ENCODE measurements at regions not wholly inside any gene's neighbourhood (a gene's known extent, or its start where the extent isn't known, plus 50 kb on each side); places are given as distances from the start of the nearest gene placed in this dataset.

DNA sequence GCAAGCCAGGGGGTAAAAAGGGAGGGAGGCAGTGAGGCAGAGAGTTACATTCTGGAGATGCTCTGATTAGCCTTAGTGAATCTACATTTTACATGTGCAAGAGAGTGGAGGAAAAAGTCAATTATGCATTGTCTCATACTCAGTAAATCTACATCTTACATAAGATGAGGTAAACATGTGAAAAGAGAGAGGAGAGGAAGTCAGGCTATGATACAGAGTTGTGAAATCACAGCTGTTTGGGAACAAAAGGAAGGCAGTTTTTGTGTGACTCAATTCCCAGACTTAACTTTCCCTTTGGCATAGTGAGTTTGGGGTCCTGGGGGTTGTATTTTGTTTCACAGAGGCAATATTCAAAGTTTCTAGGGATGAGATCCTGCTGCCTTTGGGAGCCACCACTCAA lies 67.8 kb downstream of the GP2 start:
- intact Hi-C loops (cut with micrococcal nuclease) = no loop called here
- ChIA-PET CTCF (no interaction called here), POLR2A (no interaction called here)
- Mint-ChIP-seq H3K36me3 (ENCODE audit: insufficient read depth, unreplicated experiment) (no peaks in the 10 kb centered on the region), H3K27me3 (ENCODE audit: insufficient read depth, unreplicated experiment) (no peaks in the 10 kb centered on the region), H3K4me3 (ENCODE audit: unreplicated experiment) (no peak overlapping the region), H3K4me1 (ENCODE audit: insufficient read depth, unreplicated experiment) (no peaks in the 10 kb centered on the region), H3K27ac (ENCODE audit: low read depth, unreplicated experiment) (no peak overlapping the region), H3K9me3 (ENCODE audit: unreplicated experiment) (peaks cover 12% of the 10 kb centered on the region)
- TF ChIP-seq CTCF (IDR thresholded peaks at IDR 0.05; ENCODE audit: unreplicated experiment) = no peak
- no TSS peak for BruUV-seq (replicated peaks)
- DNase-seq (ENCODE audit: unreplicated experiment) = no peak

GRCh38 chr16:20257234-20257633 lies 70.1 kb downstream of the GP2 start:
- POLR2A ChIA-PET = no interaction called here
- H3K9me3 Mint-ChIP-seq (ENCODE audit: unreplicated experiment) = peaks cover 12% of the 10 kb centered on the region
- no peaks in the 10 kb centered on the region for H3K27me3 Mint-ChIP-seq (ENCODE audit: insufficient read depth, unreplicated experiment)
- H3K27ac Mint-ChIP-seq (ENCODE audit: low read depth, unreplicated experiment) = no peak overlapping the region
- no peaks in the 10 kb centered on the region for H3K4me1 Mint-ChIP-seq (ENCODE audit: insufficient read depth, unreplicated experiment)
- BruUV-seq (replicated peaks) = no TSS peak
- CTCF ChIA-PET = no interaction called here
- intact Hi-C loops (cut with micrococcal nuclease) = no loop called here
- no peak overlapping the region for H3K4me3 Mint-ChIP-seq (ENCODE audit: unreplicated experiment)
- H3K36me3 Mint-ChIP-seq (ENCODE audit: insufficient read depth, unreplicated experiment) = no peaks in the 10 kb centered on the region
- TF ChIP-seq CTCF (IDR thresholded peaks at IDR 0.05; ENCODE audit: unreplicated experiment) = no peak
- no peak for DNase-seq (ENCODE audit: unreplicated experiment)

GRCh38 chr16:20255002-20255401 lies 72.3 kb downstream of the GP2 start:
- ChIA-PET CTCF (interaction anchor here (0.7 kb wide), 1 partner anchor 54 kb away, joined by 3 read pairs; no protein-coding TSS in a partner anchor), POLR2A (no interaction called here)
- no peak for DNase-seq (ENCODE audit: unreplicated experiment)
- no peak overlapping the region for H3K27ac Mint-ChIP-seq (ENCODE audit: low read depth, unreplicated experiment)
- no peak overlapping the region for H3K4me3 Mint-ChIP-seq (ENCODE audit: unreplicated experiment)
- H3K9me3 Mint-ChIP-seq (ENCODE audit: unreplicated experiment) = peaks cover 12% of the 10 kb centered on the region
- intact Hi-C loops (cut with micrococcal nuclease) = no loop called here
- TF ChIP-seq CTCF (IDR thresholded peaks at IDR 0.05; ENCODE audit: unreplicated experiment) = no peak
- no peaks in the 10 kb centered on the region for H3K36me3 Mint-ChIP-seq (ENCODE audit: insufficient read depth, unreplicated experiment)
- no peaks in the 10 kb centered on the region for H3K4me1 Mint-ChIP-seq (ENCODE audit: insufficient read depth, unreplicated experiment)
- no peaks in the 10 kb centered on the region for H3K27me3 Mint-ChIP-seq (ENCODE audit: insufficient read depth, unreplicated experiment)
- no TSS peak for BruUV-seq (replicated peaks)

GRCh38 chr16:20253825-20254224 lies 73.5 kb downstream of the GP2 start:
- Mint-ChIP-seq H3K4me1 (ENCODE audit: insufficient read depth, unreplicated experiment) (no peaks in the 10 kb centered on the region), H3K27ac (ENCODE audit: low read depth, unreplicated experiment) (no peak overlapping the region), H3K27me3 (ENCODE audit: insufficient read depth, unreplicated experiment) (no peaks in the 10 kb centered on the region), H3K9me3 (ENCODE audit: unreplicated experiment) (peaks cover 3% of the 10 kb centered on the region), H3K36me3 (ENCODE audit: insufficient read depth, unreplicated experiment) (no peaks in the 10 kb centered on the region), H3K4me3 (ENCODE audit: unreplicated experiment) (no peak overlapping the region)
- TF ChIP-seq CTCF (IDR thresholded peaks at IDR 0.05; ENCODE audit: unreplicated experiment) = no peak
- CTCF ChIA-PET = no interaction called here
- intact Hi-C loops (cut with micrococcal nuclease) = no loop called here
- no peak for DNase-seq (ENCODE audit: unreplicated experiment)
- no TSS peak for BruUV-seq (replicated peaks)
- POLR2A ChIA-PET = no interaction called here
